ENCODE measurements at regions not wholly inside any gene's neighbourhood (a gene's known extent, or its start where the extent isn't known, plus 50 kb on each side); places are given as distances from the start of the nearest gene placed in this dataset.

DNA sequence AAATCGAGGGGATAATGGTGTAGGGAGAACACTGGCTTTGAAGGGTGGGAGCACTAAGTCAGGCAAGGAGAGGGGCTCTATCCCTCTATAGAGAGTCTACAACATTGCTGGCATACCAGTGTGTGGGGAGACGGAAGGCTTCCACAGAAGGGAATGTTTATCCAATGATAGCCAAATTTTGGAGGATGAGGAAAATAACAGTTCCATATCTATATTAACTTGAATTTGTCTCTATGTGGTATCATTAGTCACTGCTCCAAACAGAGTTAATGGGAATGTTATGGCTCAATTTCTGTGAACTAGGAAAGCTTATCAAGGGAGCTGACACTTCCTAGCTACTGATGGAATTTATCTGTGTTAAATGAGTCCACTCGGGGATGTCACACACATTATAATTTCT is 208.9 kb upstream of the PHACTR1 start:
- TF ChIP-seq, protein P1, sequence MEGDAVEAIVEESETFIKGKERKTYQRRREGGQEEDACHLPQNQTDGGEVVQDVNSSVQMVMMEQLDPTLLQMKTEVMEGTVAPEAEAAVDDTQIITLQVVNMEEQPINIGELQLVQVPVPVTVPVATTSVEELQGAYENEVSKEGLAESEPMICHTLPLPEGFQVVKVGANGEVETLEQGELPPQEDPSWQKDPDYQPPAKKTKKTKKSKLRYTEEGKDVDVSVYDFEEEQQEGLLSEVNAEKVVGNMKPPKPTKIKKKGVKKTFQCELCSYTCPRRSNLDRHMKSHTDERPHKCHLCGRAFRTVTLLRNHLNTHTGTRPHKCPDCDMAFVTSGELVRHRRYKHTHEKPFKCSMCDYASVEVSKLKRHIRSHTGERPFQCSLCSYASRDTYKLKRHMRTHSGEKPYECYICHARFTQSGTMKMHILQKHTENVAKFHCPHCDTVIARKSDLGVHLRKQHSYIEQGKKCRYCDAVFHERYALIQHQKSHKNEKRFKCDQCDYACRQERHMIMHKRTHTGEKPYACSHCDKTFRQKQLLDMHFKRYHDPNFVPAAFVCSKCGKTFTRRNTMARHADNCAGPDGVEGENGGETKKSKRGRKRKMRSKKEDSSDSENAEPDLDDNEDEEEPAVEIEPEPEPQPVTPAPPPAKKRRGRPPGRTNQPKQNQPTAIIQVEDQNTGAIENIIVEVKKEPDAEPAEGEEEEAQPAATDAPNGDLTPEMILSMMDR (IDR thresholded peaks at IDR 0.05; ENCODE audit: low read length): no peak
- TF ChIP-seq EZH2 (IDR thresholded peaks at IDR 0.05; ENCODE audit: borderline replicate concordance, low read length): no peak
